Fibroblast of the aortic adventitia (primary cell): ENCODE measurements at regions not wholly inside any gene's neighbourhood (a gene's known extent, or its start where the extent isn't known, plus 50 kb on each side); places are given as distances from the start of the nearest gene placed in this dataset.

Experiments
- DNase-seq: peaks from one replicate; pipeline ENCODE4 v3.0.0-alpha.2; 2010; ENCODE audit warnings: low read depth
- H3K4me3 ChIP-seq: 2 replicates; pipeline ENCODE4 v1.5.1; 2011; ENCODE audit warnings: low read depth, mild to moderate bottlenecking, control low read depth, low read length, moderate library complexity
- TF ChIP-seq, protein P1 (sequence below): IDR thresholded peaks from 2 replicates; pipeline ENCODE4 v1.5.1; 2011; ENCODE audit warnings: mild to moderate bottlenecking, low read length, control low read depth, inconsistent platforms; ENCODE audit not compliant: insufficient read depth

DNA sequence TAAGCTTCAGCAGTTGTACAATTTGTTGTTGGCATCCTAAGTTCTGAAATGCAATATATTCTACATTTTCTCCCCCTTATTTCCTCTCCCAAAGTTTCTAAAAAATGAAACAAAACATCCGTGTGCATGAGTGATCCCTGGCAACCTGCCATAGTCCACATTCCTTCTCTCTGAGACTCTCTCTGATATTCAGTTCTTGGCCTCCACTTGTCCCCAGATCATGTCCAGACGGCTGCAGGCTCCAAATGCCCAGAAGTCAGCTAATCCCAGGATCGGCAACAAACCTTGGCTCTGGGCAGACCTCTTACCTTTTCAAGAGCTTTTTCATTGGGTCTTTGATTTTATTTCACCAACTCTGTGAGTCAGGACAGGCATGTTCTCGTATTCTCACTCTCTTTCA, 187.8 kb downstream of the ETS2 start:
- H3K4me3 ChIP-seq = no peak overlapping the region
- DNase-seq = peak; percentile 98
- TF ChIP-seq, protein P1, sequence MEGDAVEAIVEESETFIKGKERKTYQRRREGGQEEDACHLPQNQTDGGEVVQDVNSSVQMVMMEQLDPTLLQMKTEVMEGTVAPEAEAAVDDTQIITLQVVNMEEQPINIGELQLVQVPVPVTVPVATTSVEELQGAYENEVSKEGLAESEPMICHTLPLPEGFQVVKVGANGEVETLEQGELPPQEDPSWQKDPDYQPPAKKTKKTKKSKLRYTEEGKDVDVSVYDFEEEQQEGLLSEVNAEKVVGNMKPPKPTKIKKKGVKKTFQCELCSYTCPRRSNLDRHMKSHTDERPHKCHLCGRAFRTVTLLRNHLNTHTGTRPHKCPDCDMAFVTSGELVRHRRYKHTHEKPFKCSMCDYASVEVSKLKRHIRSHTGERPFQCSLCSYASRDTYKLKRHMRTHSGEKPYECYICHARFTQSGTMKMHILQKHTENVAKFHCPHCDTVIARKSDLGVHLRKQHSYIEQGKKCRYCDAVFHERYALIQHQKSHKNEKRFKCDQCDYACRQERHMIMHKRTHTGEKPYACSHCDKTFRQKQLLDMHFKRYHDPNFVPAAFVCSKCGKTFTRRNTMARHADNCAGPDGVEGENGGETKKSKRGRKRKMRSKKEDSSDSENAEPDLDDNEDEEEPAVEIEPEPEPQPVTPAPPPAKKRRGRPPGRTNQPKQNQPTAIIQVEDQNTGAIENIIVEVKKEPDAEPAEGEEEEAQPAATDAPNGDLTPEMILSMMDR = no peak

DNA sequence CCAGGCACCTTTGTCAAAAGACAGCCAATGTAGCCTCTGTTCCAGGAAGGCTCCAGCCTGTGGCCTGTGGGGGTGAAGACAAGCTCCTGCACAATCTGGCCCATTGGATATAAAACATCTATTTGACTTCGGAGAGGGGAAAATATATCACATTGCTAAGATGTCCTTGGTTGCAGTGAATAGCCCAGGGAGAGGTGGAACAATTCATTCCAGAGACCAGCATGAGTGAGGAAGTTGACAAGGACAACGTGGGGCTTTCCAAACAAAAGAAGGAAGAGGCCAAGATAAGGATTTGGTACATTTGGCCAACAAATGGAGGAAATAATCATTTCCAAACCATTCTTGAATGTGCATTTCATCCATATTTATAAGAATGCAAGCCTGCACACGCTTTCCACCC, 187.0 kb downstream of the ETS2 start:
- TF ChIP-seq, protein P1 = no peak
- H3K4me3 ChIP-seq = no peak overlapping the region
- peak; percentile 82 for DNase-seq

DNA sequence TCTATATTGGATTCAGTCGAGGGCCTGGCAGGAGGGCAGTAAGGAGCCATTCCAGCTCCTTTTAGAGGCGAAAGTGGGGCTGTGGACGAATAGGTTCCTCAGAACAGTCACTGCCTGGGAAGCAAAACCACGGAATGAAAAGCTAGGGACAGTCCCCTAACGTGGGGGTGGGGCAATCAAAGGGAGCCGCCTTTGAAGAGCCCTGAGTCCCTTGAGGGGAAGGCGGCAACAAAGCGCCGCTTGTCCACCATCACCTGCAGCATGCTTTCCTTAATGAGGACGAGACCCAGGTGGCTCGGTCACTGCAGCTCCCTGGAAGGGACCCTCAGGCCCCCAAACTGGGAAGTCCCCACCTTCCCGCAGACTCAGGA, 184.7 kb downstream of the ETS2 start:
- TF ChIP-seq, protein P1 = no peak
- no peak overlapping the region for H3K4me3 ChIP-seq
- no peak for DNase-seq

DNA sequence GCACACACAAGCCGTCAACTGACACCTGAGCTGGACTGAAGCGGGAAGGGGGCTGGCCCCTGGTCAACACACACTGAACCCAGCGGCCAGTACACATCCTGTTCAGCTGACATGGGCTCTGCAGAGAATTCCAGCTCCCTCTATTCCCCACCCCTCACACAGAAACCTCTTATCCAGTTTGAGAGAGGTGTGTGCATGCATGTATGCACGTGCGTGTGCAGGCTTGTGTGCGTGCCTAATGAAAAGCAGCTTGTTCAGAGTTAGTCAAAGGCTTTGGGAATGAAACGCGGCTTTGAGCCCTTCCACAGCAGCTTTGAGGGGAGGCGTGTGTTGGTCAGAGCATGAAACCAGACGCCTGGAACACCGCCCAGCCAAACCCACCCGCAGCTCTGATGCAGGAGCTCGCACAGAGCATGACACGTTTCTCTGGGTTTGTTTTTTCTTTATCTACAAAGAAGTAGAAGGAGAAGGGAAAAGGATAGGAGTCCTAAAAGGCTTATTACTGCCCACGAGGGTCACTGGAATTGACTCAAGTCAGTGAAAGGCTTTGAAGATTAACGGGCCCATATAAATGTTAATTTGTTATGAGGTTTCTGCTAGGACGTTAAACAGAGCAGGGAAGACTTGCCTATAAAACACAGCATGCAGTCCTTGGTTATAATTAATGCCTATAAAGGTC, 184.2 kb downstream of the ETS2 start:
- DNase-seq = peak; percentile 92
- H3K4me3 ChIP-seq = no peak overlapping the region
- TF ChIP-seq, protein P1 = no peak

DNA sequence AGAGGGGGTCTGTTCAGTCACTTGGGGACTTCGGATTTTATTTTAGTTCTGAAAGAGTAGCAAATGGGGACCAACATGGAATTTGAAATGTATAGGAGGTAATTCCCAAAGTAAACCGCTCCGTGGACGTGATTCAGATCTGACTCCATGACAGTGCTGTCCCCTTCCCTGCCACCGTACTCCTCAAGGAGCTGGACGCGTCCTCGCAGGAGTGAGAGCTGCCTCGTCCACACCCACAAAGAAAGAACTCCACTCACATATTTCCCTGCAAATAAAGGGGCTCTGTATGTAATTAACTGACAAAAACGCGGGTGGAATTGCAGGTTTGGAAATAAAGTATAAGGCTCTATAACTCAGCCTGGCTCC, 183.6 kb downstream of the ETS2 start:
- TF ChIP-seq, protein P1 = no peak
- DNase-seq = no peak
- H3K4me3 ChIP-seq = no peak overlapping the region

DNA sequence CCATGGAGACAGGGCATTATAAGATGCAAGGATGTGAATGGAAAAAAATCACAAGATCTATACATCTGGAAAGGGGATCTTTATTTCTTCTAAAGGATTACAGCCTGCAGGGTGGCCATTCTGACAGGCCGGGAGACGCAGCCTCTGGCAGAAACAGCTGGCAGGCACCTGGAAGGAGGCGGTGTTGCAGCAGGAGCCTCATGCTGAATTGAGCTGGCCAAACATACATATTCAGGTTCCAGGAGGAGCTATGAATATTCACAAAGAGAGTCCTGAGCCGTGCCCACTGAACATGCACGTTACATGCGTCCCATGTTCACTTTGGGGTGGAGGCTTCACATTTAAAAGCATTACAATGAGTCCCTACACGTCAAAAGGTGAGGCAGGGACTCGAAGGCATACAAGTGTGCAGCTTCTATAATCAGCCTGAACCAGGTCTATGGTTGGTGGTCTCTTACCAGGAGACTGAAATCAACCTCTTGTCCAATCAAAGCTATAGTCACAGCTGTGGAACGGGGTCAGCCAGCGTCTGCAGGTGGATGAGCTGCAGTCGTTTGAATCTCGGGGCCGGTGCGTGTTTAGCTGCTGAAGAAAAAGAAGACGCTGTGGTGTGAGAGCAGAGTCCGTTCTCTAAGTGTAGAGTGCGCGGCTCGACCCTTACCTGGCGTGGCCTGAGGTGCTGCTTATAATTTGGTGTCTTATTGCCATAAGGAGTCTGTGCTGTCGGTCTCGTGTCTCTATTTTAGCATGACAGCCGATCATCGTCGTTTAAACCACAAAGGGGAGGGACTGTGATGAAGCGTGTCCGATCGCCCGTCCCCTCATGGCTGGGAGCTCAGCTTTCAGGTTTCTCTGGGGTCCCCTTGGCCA, 183.0 kb downstream of the ETS2 start:
- DNase-seq = no peak
- TF ChIP-seq, protein P1 = no peak
- H3K4me3 ChIP-seq = no peak overlapping the region
